LNCaP clone FGC (cell line): ENCODE measurements at regions not wholly inside any gene's neighbourhood (a gene's known extent, or its start where the extent isn't known, plus 50 kb on each side); places are given as distances from the start of the nearest gene placed in this dataset.

ENCODE experiments used
- DNase-seq: peaks from one replicate; pipeline ENCODE4 v3.0.0-alpha.2; 2011; ENCODE audit warnings: low read depth
- H3K4me3 ChIP-seq: 2 replicates; pipeline ENCODE4 v1.5.1; 2011; ENCODE audit warnings: mild to moderate bottlenecking, low read depth, low read length, control low read depth
- CTCF ChIP-seq: IDR thresholded peaks from 2 replicates; pipeline ENCODE4 v1.5.1; 2012; ENCODE audit warnings: mild to moderate bottlenecking; ENCODE audit not compliant: control insufficient read depth, insufficient read depth; ENCODE audit errors: extremely low read depth

- no peak for DNase-seq
- TF ChIP-seq CTCF, result no peak
- H3K4me3 ChIP-seq, result no peak overlapping the region
Observed at GRCh38 chr11:92492372-92492771, 267.8 kb downstream of the FAT3 start.

- DNase-seq, result no peak
- H3K4me3 ChIP-seq, result no peak overlapping the region
- TF ChIP-seq CTCF, result no peak
Observed at GRCh38 chr11:92495107-92495793, 270.6 kb downstream of the FAT3 start.

- no peak for DNase-seq
- no peak overlapping the region for H3K4me3 ChIP-seq
- no peak for TF ChIP-seq CTCF
Observed at GRCh38 chr11:92500453-92500852, 275.8 kb downstream of the FAT3 start.

GRCh38 chr11:92501066-92501739 lies 276.6 kb downstream of the FAT3 start:
- H3K4me3 ChIP-seq, result no peak overlapping the region
- TF ChIP-seq CTCF, result no peak
- DNase-seq, result no peak

- H3K4me3 ChIP-seq, result no peak overlapping the region
- TF ChIP-seq CTCF, result no peak
- DNase-seq, result no peak
Observed at GRCh38 chr11:92504004-92504403, 279.4 kb downstream of the FAT3 start.

- H3K4me3 ChIP-seq, result no peak overlapping the region
- DNase-seq, result peak; percentile 0
- no peak for TF ChIP-seq CTCF
Observed at GRCh38 chr11:92504534-92504933, 279.9 kb downstream of the FAT3 start.
